HEK293 (cell line): ENCODE measurements at regions not wholly inside any gene's neighbourhood (a gene's known extent, or its start where the extent isn't known, plus 50 kb on each side); places are given as distances from the start of the nearest gene placed in this dataset.

Experiments used
- IKZF3 ChIP-seq: fragments of 450-650 bp; IDR thresholded peaks from 2 replicates; pipeline ENCODE4 v1.5.0; 2018; ENCODE audit warnings: missing biosample characterization, mild to moderate bottlenecking, missing genetic modification characterization, moderate library complexity
- KLF7 ChIP-seq: fragments of 450-650 bp; formaldehyde crosslinking; IDR thresholded peaks from 2 replicates; pipeline ENCODE4 v1.5.1; 2016; ENCODE audit warnings: missing biosample characterization, missing genetic modification characterization, borderline replicate concordance
- ZBTB20 ChIP-seq: fragments of 450-650 bp; formaldehyde crosslinking; IDR thresholded peaks from 2 replicates; pipeline ENCODE4 v1.5.1; 2016; ENCODE audit warnings: missing biosample characterization, missing genetic modification characterization
- ZBTB21 ChIP-seq: fragments of 450-650 bp; formaldehyde crosslinking; IDR thresholded peaks from 2 replicates; pipeline ENCODE4 v1.5.1; 2017; ENCODE audit warnings: missing biosample characterization, missing genetic modification characterization
- ZNF169 ChIP-seq: fragments of 450-650 bp; formaldehyde crosslinking; IDR thresholded peaks from 2 replicates; pipeline ENCODE4 v1.5.1; 2016; ENCODE audit warnings: missing biosample characterization, missing genetic modification characterization
- ZNF274 ChIP-seq, 2 experiments: fragments of 200-500 bp in 1 of 2; fragments of 450-650 bp in 1 of 2; sonication (Bioruptor generic) in 1 of 2; formaldehyde crosslinking in 1 of 2; IDR thresholded peaks; 2 replicates each; pipeline versions ENCODE4 v1.5.1 to v1.6.1; 2014 to 2016; ENCODE audit warnings: borderline replicate concordance in 1 of 2, inconsistent platforms in 1 of 2, low read length in 1 of 2, missing biosample characterization in 1 of 2, missing genetic modification characterization in 1 of 2
- ZSCAN30 ChIP-seq: fragments of 450-650 bp; IDR thresholded peaks from 2 replicates; pipeline ENCODE4 v1.5.1; 2018; ENCODE audit warnings: missing biosample characterization, mild to moderate bottlenecking, missing genetic modification characterization, moderate library complexity
- TF ChIP-seq, protein P1 (sequence below): fragments of 450-650 bp; formaldehyde crosslinking; IDR thresholded peaks from 2 replicates; pipeline ENCODE4 v1.5.1; 2017; ENCODE audit warnings: missing biosample characterization, missing genetic modification characterization
- TF ChIP-seq, protein P2 (sequence below): fragments of 450-650 bp; formaldehyde crosslinking; IDR thresholded peaks from 2 replicates; pipeline ENCODE4 v1.5.1; 2016; ENCODE audit warnings: missing biosample characterization, missing genetic modification characterization

DNA sequence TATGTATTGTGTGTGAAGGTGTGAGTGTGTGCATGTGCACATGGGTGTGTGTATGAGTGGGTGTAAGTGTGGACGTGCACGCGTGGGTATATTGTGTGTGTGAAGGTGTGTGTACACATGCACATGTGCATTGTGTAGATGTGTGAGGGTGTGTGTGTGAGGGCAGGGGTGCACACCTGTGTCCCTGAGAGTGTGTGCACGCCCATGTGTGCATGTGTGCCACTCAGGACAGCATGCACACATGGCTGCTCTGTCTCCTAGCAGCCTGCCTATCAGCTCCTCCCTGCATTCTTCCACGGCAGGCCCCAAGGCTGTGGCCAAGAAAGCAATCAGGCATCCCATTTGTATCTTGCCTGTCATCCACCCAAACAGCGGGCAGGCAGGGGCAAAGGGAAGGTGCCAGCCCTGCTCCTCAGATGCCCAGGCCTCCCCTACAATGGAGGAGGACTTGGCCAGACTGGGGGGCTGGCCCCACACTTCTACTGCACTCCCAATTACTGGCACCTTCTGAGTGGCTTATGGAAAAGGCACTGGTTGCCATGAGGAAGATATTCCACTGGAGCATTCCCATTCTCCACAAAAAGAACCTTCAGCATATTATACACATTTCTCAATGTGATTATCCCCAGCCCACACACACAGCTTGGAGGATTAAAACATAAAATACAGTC lies 380.4 kb upstream of the ZMIZ1 start:
- TF ChIP-seq ZBTB20 (tag by site-specific recombination) (no peak), KLF7 (tag by site-specific recombination) (no peak), ZNF274 (IDR thresholded peaks at IDR 0.05; ENCODE audit: low read length) (no peak), ZNF274 (tag by site-specific recombination; IDR thresholded peaks at IDR 0.05; ENCODE audit: borderline replicate concordance) (no peak), ZNF169 (no peak), IKZF3 (tag by site-specific recombination) (no peak), ZBTB21 (no peak), ZSCAN30 (tag by site-specific recombination) (no peak)
- TF ChIP-seq, protein P1, sequence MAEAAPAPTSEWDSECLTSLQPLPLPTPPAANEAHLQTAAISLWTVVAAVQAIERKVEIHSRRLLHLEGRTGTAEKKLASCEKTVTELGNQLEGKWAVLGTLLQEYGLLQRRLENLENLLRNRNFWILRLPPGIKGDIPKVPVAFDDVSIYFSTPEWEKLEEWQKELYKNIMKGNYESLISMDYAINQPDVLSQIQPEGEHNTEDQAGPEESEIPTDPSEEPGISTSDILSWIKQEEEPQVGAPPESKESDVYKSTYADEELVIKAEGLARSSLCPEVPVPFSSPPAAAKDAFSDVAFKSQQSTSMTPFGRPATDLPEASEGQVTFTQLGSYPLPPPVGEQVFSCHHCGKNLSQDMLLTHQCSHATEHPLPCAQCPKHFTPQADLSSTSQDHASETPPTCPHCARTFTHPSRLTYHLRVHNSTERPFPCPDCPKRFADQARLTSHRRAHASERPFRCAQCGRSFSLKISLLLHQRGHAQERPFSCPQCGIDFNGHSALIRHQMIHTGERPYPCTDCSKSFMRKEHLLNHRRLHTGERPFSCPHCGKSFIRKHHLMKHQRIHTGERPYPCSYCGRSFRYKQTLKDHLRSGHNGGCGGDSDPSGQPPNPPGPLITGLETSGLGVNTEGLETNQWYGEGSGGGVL (tag by site-specific recombination) = no peak
- TF ChIP-seq, protein P2, sequence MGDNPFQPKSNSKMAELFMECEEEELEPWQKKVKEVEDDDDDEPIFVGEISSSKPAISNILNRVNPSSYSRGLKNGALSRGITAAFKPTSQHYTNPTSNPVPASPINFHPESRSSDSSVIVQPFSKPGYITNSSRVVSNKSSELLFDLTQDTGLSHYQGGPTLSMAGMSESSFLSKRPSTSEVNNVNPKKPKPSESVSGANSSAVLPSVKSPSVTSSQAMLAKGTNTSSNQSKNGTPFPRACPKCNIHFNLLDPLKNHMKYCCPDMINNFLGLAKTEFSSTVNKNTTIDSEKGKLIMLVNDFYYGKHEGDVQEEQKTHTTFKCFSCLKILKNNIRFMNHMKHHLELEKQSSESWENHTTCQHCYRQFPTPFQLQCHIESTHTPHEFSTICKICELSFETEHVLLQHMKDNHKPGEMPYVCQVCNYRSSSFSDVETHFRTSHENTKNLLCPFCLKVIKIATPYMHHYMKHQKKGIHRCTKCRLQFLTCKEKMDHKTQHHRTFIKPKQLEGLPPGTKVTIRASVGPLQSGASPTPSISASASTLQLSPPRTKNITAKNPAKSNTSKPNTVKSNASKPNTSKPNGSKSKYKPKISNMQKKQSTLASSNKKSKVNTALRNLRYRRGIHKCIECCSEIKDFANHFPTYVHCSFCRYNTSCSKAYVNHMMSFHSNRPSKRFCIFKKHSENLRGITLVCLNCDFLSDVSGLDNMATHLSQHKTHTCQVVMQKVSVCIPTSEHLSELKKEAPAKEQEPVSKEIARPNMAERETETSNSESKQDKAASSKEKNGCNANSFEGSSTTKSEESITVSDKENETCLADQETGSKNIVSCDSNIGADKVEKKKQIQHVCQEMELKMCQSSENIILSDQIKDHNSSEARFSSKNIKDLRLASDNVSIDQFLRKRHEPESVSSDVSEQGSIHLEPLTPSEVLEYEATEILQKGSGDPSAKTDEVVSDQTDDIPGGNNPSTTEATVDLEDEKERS = no peak
